ENCODE measurements at regions not wholly inside any gene's neighbourhood (a gene's known extent, or its start where the extent isn't known, plus 50 kb on each side); places are given as distances from the start of the nearest gene placed in this dataset.

- Histone ChIP-seq H3K4me1 (ENCODE audit: control insufficient read depth, insufficient read depth, low read length) (no peaks in the 10 kb centered on the region), H2BK20ac (ENCODE audit: low read depth, low read length) (no peak overlapping the region), H2AK5ac (ENCODE audit: low read depth, low read length) (no peak overlapping the region), H3K27me3 (ENCODE audit: control insufficient read depth, insufficient read depth, low read length) (no peaks in the 10 kb centered on the region), H2BK120ac (ENCODE audit: low read depth, low read length) (no peak overlapping the region), H3K18ac (ENCODE audit: low read depth, low read length) (no peak overlapping the region), H2AK9ac (replicated peaks; ENCODE audit: low read depth, low read length, poor library complexity) (no peak overlapping the region), H3K36me3 (ENCODE audit: control insufficient read depth, insufficient read depth, low read length) (no peaks in the 10 kb centered on the region), H2BK15ac (ENCODE audit: low read depth, low read length) (no peak overlapping the region), H3K14ac (replicated peaks; ENCODE audit: low read depth, low read length) (no peak overlapping the region), H3K4me2 (ENCODE audit: low read depth, low read length) (no peak overlapping the region), H2AFZ (replicated peaks; ENCODE audit: low read length, poor library complexity) (no peak overlapping the region), H3K27ac (ENCODE audit: insufficient read depth, low read length) (no peak overlapping the region), H3K4me3 (ENCODE audit: insufficient read depth, low read depth, low read length) (no peak overlapping the region), H3K9me1 (ENCODE audit: insufficient read depth, low read length) (no peaks in the 10 kb centered on the region), H2BK5ac (ENCODE audit: low read depth, low read length, poor library complexity, severe bottlenecking) (no peak overlapping the region), H3K9me3 (ENCODE audit: control insufficient read depth, insufficient read depth, low read length) (peaks cover 6% of the 10 kb centered on the region; the same call in 1 of the 2 replicates), H4K20me1 (ENCODE audit: insufficient read depth, low read length) (no peaks in the 10 kb centered on the region; the same call in 1 of the 2 replicates), H3K9ac (ENCODE audit: low read depth, low read length) (no peak overlapping the region), H4K8ac (ENCODE audit: low read depth in 2 of 2, low read length in 2 of 2) (no peak overlapping the region), H3K56ac (ENCODE audit: extremely low read depth, insufficient read depth, low read length) (no peak overlapping the region), H3K79me1 (ENCODE audit: low read depth in 1 of 2, low read length in 2 of 2) (no peaks in the 10 kb centered on the region), H4K91ac (ENCODE audit: insufficient read depth, low read depth, low read length) (no peak overlapping the region), H3K23ac (ENCODE audit: low read depth, low read length) (no peak overlapping the region), H4K5ac (ENCODE audit: low read depth, low read length) (no peak overlapping the region), H3K4ac (ENCODE audit: low read depth, low read length) (no peak overlapping the region)
- intact Hi-C loops (cut with micrococcal nuclease): no loop called here
- ATAC-seq (ENCODE audit: low read depth): no peak
- BruUV-seq (replicated peaks): no TSS peak
- in situ Hi-C loops (cut with MboI; ENCODE audit: low sequenced_read_pairs): no loop called here
- 33% methylated on average over 1 of the region's 4 CpGs; no CpG with 5 or more reads in 1 of the 2 experiments for WGBS, 2 experiments (ENCODE audit: extremely low coverage in 2 of 2, insufficient read length in 1 of 2)
- CTCF ChIA-PET: no interaction called here
- POLR2A ChIA-PET (ENCODE audit: unreplicated experiment): no interaction called here
- TF ChIP-seq RFX5 (IDR thresholded peaks at IDR 0.05; ENCODE audit: low read depth, low read length) (no peak), RAD21 (IDR thresholded peaks at IDR 0.05; ENCODE audit: low read length) (no peak), BHLHE40 (IDR thresholded peaks at IDR 0.05; ENCODE audit: low read depth, low read length) (no peak), CHD1 (IDR thresholded peaks at IDR 0.05; ENCODE audit: low read depth, low read length) (no peak), NFE2L2 (IDR thresholded peaks at IDR 0.05; ENCODE audit: low read depth, low read length) (no peak), MAFK (IDR thresholded peaks at IDR 0.05; ENCODE audit: low read depth, low read length) (no peak), FOS (IDR thresholded peaks at IDR 0.05; ENCODE audit: low read depth, low read length) (no peak), CEBPB (IDR thresholded peaks at IDR 0.05; ENCODE audit: low read depth, low read length) (no peak), MXI1 (IDR thresholded peaks at IDR 0.05; ENCODE audit: borderline replicate concordance, low read depth, low read length) (no peak), RCOR1 (IDR thresholded peaks at IDR 0.05; ENCODE audit: insufficient replicate concordance, low read length) (no peak)
- TF ChIP-seq, protein P1, sequence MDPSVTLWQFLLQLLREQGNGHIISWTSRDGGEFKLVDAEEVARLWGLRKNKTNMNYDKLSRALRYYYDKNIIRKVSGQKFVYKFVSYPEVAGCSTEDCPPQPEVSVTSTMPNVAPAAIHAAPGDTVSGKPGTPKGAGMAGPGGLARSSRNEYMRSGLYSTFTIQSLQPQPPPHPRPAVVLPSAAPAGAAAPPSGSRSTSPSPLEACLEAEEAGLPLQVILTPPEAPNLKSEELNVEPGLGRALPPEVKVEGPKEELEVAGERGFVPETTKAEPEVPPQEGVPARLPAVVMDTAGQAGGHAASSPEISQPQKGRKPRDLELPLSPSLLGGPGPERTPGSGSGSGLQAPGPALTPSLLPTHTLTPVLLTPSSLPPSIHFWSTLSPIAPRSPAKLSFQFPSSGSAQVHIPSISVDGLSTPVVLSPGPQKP (IDR thresholded peaks at IDR 0.05; ENCODE audit: borderline replicate concordance, low read depth, low read length): no peak
- no peak for DNase-seq
- dilution Hi-C loops (cut with HindIII; ENCODE audit: low sequenced_read_pairs, unreplicated experiment): no loop called here
Measured at GRCh38 chr16:52271088-52271750, 275.7 kb downstream of the TOX3 start.

Data from IMR-90 (cell line).